Neural cell (in vitro differentiated cells): ENCODE measurements at regions not wholly inside any gene's neighbourhood (a gene's known extent, or its start where the extent isn't known, plus 50 kb on each side); places are given as distances from the start of the nearest gene placed in this dataset.

ENCODE experiments used
- EZH2 ChIP-seq: fragments of 200-600, 300-800 bp; shearing (Covaris generic), sonication (generic); IDR thresholded peaks from 2 replicates; pipeline ENCODE4 v1.6.1; 2014; ENCODE audit warnings: antibody characterized with exemption, low read length, borderline replicate concordance, mild to moderate bottlenecking; ENCODE audit not compliant: insufficient read depth, poor library complexity, severe bottlenecking
- TAF1 ChIP-seq: IDR thresholded peaks from 2 replicates; pipeline ENCODE4 v1.6.1; 2012; ENCODE audit warnings: low read depth
- TF ChIP-seq, protein P1 (sequence below): fragments of 450-650 bp; IDR thresholded peaks from 2 replicates; pipeline ENCODE4 v1.5.1; 2014; ENCODE audit warnings: antibody characterized with exemption, mild to moderate bottlenecking, moderate library complexity; ENCODE audit not compliant: poor library complexity, severe bottlenecking
- TF ChIP-seq, protein P2 (sequence below): IDR thresholded peaks from 2 replicates; pipeline ENCODE4 v1.6.1; 2012; ENCODE audit warnings: borderline replicate concordance

DNA sequence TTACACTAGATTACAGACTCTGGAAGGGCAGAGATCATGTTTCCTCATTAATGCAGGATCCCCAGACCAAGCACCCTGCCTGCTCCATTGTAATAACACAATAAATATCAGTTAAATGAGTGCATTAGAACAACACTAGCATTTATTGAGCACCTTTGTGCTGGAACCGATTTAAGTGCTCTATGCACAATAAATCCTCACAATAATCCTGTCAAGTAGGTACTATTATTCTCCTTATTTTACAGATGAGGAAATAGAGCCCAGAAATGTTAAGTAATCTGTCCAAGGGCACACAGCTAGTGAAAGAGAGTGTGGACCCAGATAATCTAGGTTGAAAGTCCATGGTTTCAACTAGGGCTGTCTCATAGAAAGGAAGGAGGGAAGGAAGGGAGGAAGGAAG, 69.8 kb downstream of the MAP1LC3B2 start:
- TF ChIP-seq, protein P1, sequence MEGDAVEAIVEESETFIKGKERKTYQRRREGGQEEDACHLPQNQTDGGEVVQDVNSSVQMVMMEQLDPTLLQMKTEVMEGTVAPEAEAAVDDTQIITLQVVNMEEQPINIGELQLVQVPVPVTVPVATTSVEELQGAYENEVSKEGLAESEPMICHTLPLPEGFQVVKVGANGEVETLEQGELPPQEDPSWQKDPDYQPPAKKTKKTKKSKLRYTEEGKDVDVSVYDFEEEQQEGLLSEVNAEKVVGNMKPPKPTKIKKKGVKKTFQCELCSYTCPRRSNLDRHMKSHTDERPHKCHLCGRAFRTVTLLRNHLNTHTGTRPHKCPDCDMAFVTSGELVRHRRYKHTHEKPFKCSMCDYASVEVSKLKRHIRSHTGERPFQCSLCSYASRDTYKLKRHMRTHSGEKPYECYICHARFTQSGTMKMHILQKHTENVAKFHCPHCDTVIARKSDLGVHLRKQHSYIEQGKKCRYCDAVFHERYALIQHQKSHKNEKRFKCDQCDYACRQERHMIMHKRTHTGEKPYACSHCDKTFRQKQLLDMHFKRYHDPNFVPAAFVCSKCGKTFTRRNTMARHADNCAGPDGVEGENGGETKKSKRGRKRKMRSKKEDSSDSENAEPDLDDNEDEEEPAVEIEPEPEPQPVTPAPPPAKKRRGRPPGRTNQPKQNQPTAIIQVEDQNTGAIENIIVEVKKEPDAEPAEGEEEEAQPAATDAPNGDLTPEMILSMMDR, result no peak
- TF ChIP-seq, protein P2, sequence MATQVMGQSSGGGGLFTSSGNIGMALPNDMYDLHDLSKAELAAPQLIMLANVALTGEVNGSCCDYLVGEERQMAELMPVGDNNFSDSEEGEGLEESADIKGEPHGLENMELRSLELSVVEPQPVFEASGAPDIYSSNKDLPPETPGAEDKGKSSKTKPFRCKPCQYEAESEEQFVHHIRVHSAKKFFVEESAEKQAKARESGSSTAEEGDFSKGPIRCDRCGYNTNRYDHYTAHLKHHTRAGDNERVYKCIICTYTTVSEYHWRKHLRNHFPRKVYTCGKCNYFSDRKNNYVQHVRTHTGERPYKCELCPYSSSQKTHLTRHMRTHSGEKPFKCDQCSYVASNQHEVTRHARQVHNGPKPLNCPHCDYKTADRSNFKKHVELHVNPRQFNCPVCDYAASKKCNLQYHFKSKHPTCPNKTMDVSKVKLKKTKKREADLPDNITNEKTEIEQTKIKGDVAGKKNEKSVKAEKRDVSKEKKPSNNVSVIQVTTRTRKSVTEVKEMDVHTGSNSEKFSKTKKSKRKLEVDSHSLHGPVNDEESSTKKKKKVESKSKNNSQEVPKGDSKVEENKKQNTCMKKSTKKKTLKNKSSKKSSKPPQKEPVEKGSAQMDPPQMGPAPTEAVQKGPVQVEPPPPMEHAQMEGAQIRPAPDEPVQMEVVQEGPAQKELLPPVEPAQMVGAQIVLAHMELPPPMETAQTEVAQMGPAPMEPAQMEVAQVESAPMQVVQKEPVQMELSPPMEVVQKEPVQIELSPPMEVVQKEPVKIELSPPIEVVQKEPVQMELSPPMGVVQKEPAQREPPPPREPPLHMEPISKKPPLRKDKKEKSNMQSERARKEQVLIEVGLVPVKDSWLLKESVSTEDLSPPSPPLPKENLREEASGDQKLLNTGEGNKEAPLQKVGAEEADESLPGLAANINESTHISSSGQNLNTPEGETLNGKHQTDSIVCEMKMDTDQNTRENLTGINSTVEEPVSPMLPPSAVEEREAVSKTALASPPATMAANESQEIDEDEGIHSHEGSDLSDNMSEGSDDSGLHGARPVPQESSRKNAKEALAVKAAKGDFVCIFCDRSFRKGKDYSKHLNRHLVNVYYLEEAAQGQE, result no peak
- TF ChIP-seq TAF1 (no peak), EZH2 (no peak)
